C4-2B (cell line): ENCODE measurements at regions not wholly inside any gene's neighbourhood (a gene's known extent, or its start where the extent isn't known, plus 50 kb on each side); places are given as distances from the start of the nearest gene placed in this dataset.

ENCODE experiments used
- CTCF ChIP-seq: fragments of 450-650 bp; conservative IDR thresholded peaks from 2 replicates; pipeline ENCODE4 v1.5.1; 2017; ENCODE audit warnings: mild to moderate bottlenecking
- ZFX ChIP-seq: fragments of 450-650 bp; IDR thresholded peaks from 2 replicates; pipeline ENCODE4 v1.6.1; 2017

GRCh38 chr6:164210783-164211182 is 796.3 kb downstream of the QKI start:
- TF ChIP-seq CTCF (no peak), ZFX (no peak)
